ENCODE measurements at regions not wholly inside any gene's neighbourhood (a gene's known extent, or its start where the extent isn't known, plus 50 kb on each side); places are given as distances from the start of the nearest gene placed in this dataset.
"Not testable (repeated sequence)": the region's sequence is repeated elsewhere in the genome, so short reads cannot be mapped to it uniquely, and the experiment has no call there.

DNA sequence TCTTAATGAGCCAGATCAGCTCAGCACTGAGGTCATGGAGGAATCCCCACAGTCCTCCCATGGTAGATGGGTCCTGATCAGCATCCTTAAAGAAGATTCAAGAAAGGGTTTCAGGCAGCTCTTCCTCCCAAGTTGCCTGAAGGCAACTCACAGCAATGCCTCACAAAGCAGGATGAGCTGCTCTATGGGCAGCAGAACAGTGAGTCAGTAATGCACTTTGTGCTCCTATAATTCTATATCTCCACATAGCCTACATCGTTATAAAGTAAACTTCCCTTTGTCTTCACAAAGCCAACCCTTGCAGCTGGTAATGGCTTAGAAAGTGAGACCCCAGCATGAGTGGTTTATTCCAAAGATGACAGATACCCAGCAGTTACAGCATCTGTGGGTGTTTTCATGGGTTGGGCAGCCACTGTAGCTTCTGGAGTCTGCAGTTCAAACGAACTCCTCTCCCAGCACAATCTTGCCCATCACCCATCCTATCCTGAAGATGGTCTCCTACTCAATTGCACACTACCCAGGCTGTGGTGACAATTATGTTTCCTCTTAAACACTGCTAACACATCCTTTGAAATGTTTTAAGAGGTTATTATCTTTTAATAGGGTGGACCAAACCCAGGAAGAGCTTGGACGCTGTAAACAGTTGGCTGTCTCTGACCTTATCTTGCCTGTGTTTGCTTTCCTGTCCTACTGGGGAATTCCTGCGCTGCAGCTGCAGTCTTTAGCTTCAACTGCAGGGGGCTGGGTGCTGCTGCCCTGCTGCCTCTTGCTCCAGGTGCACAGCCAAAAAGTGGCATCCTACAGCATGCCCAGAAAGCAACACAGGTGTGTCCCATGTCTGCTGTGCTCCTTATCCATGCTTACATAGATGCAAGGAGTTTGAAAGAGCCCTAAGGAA is 286.9 kb downstream of the ANAPC1 start:
- TF ChIP-seq, protein P1, sequence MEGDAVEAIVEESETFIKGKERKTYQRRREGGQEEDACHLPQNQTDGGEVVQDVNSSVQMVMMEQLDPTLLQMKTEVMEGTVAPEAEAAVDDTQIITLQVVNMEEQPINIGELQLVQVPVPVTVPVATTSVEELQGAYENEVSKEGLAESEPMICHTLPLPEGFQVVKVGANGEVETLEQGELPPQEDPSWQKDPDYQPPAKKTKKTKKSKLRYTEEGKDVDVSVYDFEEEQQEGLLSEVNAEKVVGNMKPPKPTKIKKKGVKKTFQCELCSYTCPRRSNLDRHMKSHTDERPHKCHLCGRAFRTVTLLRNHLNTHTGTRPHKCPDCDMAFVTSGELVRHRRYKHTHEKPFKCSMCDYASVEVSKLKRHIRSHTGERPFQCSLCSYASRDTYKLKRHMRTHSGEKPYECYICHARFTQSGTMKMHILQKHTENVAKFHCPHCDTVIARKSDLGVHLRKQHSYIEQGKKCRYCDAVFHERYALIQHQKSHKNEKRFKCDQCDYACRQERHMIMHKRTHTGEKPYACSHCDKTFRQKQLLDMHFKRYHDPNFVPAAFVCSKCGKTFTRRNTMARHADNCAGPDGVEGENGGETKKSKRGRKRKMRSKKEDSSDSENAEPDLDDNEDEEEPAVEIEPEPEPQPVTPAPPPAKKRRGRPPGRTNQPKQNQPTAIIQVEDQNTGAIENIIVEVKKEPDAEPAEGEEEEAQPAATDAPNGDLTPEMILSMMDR (IDR thresholded peaks at IDR 0.05; ENCODE audit: insufficient read depth, low read depth, low read length), result peak; percentile 24
- H3K4me3 ChIP-seq (ENCODE audit: low read depth, low read length); DNase-seq (ENCODE audit: low read depth): not testable (repeated sequence)

DNA sequence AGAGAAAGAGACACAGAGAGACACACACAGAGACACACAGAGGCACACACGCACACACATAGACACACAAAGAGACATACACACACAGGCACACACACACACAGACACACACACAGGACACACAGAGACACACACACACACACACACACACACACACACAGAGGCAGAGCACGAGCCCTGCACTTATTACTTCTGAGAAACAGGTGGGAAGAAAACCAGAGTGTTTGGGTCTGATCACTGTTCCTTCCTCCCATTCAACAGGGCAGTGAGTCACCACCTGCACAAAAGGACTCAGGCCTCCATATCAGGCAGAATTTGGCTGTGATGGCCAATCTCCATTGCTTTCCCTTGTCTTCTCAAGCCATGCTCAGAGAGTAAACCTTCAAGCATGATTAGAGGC is 285.0 kb downstream of the ANAPC1 start:
- H3K4me3 ChIP-seq (ENCODE audit: low read depth, low read length); DNase-seq (ENCODE audit: low read depth): not testable (repeated sequence)

DNA sequence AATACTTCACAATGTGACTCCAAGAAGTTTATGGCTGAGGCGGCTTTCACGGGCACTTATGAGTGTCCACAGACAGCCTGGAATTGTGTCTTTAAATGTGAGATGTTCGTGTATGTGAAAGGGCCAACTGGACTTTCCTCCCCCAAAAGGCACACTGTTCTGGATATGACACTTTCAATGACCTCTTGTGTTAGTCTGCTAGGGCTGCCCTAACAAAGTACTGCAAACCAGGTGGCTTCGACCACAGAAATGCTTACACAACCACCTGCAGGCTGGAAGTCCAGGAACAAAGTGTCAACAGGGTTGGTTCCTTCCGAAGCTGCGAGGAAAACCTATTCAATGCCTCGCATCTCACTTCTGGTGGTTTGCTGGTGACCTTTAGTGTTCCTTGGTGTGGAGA is 281.7 kb downstream of the ANAPC1 start:
- not testable (repeated sequence) for H3K4me3 ChIP-seq (ENCODE audit: low read depth, low read length); DNase-seq (ENCODE audit: low read depth)

DNA sequence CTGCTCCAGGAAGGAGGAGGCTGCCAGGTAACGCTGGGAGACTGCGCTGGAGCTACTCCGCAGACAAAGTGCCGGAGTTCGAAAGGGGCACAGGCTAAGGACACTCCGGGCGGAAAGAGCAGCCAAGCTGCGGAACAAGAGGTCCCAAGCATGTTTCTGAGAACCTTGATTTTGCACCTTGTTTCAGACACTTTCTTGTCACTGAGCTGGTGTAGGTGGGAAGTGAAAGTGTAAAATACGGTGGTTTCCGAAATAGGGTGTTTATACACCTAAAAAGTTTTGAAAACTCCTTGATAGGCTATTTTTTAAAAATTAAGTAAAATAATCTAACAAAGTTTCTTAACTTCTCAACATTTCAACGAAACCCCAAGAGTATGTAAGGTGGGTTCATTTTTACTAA is 278.2 kb downstream of the ANAPC1 start:
- H3K4me3 ChIP-seq (ENCODE audit: low read depth, low read length); DNase-seq (ENCODE audit: low read depth): not testable (repeated sequence)

DNA sequence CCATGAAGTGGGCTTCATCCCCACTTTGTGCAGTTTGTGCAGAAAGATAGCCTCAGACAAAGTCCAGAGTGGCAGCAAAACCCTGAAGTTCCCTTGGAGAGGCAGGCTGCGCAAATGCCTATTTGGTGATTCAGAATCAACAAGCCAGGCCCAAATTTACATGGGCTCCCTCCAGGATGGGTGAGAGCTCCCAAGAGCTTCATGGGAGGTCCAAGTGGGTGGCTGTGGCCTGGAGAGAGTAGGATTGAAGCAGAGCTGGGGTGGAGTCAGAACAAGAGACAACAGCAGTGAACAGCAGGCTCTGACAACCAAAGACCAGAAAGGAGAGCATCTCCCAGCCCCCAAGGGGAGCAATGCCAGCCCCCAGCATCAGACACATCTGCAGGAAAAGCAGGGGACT is 277.4 kb downstream of the ANAPC1 start:
- H3K4me3 ChIP-seq (ENCODE audit: low read depth, low read length); DNase-seq (ENCODE audit: low read depth): not testable (repeated sequence)

DNA sequence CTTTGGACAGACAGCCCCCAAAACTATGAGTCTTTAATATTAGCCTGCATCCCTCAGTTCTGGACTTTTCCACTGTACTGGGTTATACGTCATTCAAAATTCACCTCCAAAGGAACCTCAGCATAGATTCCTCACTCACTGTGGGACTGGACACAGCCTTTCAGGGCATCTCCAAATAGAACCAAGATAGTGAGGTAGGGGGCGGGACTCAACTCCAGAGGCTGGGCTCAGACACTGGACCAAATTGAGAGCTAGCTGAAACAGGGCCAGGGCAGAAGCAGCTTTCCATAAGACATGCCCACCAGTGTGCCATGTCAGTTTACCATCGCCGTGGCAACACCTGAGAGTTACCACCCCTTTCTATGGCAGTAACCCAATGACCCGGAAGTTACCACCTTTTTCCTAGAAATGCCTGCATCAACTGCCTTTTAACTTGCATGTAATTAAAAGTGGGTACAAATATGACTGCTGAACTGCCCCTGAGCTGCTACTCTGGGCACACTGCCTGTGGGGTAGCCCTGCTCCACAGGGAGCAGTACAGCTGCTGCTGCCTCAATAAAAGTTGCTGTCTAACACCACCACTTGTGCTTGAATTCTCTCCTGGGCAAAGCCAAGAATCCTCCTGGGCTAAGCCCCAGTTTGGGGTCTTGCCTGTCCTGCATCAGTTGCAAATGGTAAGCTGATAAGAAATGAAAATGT is 274.7 kb downstream of the ANAPC1 start:
- H3K4me3 ChIP-seq (ENCODE audit: low read depth, low read length); DNase-seq (ENCODE audit: low read depth): not testable (repeated sequence)

DNA sequence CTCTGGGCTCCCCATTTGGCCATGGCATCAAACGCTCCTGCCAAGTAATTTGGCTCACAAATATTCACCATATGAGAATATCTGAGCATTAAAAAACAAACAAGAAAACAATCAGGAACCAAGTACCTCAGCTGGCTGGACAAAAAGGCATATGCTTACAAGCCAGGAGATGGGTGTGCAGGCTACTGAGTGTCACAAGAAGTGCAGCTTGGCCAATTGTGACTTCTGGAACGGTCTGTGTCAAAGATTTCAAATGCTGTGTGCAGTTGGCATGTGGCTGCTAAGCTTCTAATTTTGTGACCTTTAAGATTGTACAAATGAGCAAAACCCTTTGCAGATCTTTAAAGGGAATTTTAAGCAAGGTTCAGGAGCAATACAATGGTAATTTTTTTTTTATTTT is 274.0 kb downstream of the ANAPC1 start:
- DNase-seq (ENCODE audit: low read depth); H3K4me3 ChIP-seq (ENCODE audit: low read depth, low read length): not testable (repeated sequence)

DNA sequence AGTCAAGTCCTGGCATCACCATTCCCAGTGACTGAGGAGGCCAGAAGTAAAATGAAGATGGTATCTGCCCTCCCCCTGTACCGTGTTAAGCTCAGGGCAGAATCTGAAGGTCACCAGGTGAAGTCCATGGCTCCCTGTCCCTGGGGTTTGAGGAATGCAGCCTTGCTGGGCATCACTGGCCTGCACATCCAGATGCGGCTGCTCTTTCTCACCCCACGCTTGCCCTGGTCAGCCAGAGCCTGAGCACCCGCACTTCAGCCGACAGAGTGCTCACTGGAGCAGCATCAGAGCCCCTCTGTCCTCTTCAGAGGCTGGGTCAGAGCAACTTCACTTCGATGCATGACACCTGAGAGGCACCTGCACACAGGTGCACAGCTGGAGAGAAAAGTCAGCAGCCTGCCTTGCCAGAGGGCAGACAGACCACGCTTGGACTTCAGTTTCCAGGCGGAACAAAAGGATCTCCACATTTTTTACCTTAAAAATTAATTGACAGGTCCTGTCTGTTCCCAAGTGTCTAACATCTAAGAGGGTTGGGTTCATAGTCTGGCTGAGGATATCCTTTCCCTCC is 267.3 kb downstream of the ANAPC1 start:
- TF ChIP-seq, protein P1 (IDR thresholded peaks at IDR 0.05; ENCODE audit: insufficient read depth, low read depth, low read length), result no peak
- H3K4me3 ChIP-seq (ENCODE audit: low read depth, low read length), result no peak overlapping the region
- DNase-seq (ENCODE audit: low read depth), result no peak

DNA sequence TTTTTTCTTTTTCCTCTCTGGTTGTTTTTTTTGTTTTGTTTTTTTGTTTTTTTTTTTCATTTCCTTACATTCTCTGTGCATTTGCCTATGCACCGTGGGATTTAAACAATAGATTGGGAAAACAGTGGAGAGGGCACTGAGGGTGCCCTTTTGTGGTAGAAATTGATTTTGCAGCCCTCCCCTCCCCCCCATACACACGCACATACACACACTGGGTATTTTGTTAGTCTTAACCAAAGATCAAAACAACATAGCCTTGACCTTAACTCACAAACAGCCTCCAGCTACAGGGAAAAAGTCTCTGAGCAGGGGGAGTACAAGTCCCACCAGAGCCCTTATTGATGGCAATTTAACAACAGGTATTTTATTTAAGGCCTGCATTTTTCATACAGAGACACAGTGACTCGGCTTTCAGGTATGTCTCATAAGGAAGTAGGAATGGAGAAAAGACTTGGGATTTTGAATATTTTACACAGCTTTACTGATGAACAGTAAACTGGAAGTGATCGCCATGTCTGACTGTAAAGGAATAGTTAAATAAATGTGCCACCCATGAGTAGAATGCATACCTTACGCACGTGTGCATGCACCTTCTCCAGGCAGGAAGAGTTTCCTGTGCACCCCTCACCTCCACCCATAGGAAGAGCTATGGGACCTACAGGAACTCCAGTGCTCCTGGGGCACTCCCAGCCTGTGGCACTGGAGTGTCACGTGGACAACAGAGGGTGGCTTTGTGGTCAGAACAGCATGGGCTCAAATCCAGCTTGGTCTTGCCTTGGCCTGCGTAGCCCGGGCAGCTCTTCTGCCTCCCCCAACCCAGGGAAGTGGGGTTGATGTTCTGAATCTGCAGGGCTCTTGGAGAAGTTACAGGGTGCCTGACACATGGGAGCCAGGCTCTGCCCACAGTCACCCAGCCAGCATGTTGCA is 266.4 kb downstream of the ANAPC1 start:
- no peak overlapping the region for H3K4me3 ChIP-seq (ENCODE audit: low read depth, low read length)
- TF ChIP-seq, protein P1 (IDR thresholded peaks at IDR 0.05; ENCODE audit: insufficient read depth, low read depth, low read length), result no peak
- peak; percentile 32 for DNase-seq (ENCODE audit: low read depth)

All from fibroblast of villous mesenchyme (primary cell).